GM12878 (cell line): ENCODE measurements at regions not wholly inside any gene's neighbourhood (a gene's known extent, or its start where the extent isn't known, plus 50 kb on each side); places are given as distances from the start of the nearest gene placed in this dataset.

Source experiments
- ATAC-seq: fragments of 200-7000 bp; cut with Tn5 transposase; 3 replicates; pipeline ENCODE4 v1.9.1; 2020; ENCODE audit warnings: mild to moderate bottlenecking, moderate library complexity
- BruUV-seq: library from RNA; stranded (reverse); fragments of 400-500 nt; replicated peaks from 2 replicates; lab custom pipeline; 2021; lab: Mats Ljungman, UMichigan
- CTCF ChIA-PET: fragments of 300-600 bp; sonication (Branson Sonifier 250); formaldehyde crosslinking; extraction: SDS; loops from one replicate; lab custom pipeline; 2021; ENCODE audit warnings: inconsistent platforms; lab: Yijun Ruan, JAX
- POLR2A ChIA-PET: fragments of 350-600 bp; formaldehyde crosslinking; extraction: SDS; loops from one replicate; lab custom pipeline; 2021; ENCODE audit warnings: inconsistent platforms; lab: Charles Lee
- RAD21 ChIA-PET: fragments of 300-600 bp; sonication (Branson Sonifier 250); formaldehyde crosslinking; loops from one replicate; lab custom pipeline; 2023; ENCODE audit warnings: antibody characterized with exemption; ENCODE audit not compliant: unreplicated experiment; lab: Charles Lee
- SMC1A ChIA-PET: fragments of 300-600 bp; sonication (Branson Sonifier 250); formaldehyde crosslinking; loops from one replicate; lab custom pipeline; 2023; ENCODE audit not compliant: unreplicated experiment, uncharacterized antibody; lab: Charles Lee
- DNase-seq: peaks from one replicate; pipeline ENCODE4 v3.0.0-alpha.2; 2011; ENCODE audit warnings: low read depth, low spot score
- FAIRE-seq: peaks from 3 replicates; lab custom pipeline; 2011; peaks lifted over from hg19 to GRCh38; lab: Jason Lieb, UNC
- H2AFZ ChIP-seq: 2 replicates; pipeline ENCODE4 v1.6.0; 2011; ENCODE audit warnings: low read depth, low read length, control low read depth; ENCODE audit not compliant: control insufficient read depth
- H3K27ac ChIP-seq: 2 replicates; pipeline ENCODE4 v1.5.1; 2011; ENCODE audit warnings: control low read depth; ENCODE audit not compliant: control insufficient read depth, insufficient read depth
- H3K27me3 ChIP-seq, 2 experiments: replicated peaks in 1 of 2; 2 replicates each; pipeline versions ENCODE4 v1.6.0 to v1.6.1; 2011; ENCODE audit warnings: low read length in 1 of 2; ENCODE audit not compliant: control insufficient read depth in 2 of 2, insufficient read depth in 2 of 2
- H3K36me3 ChIP-seq, 2 experiments: 2 replicates each; pipeline ENCODE4 v1.5.1; 2011; ENCODE audit warnings: low read length in 1 of 2; ENCODE audit not compliant: control insufficient read depth in 2 of 2, insufficient read depth in 2 of 2
- H3K4me1 ChIP-seq: 2 replicates; pipeline ENCODE4 v1.6.1; 2011; ENCODE audit warnings: mild to moderate bottlenecking, low read length, moderate library complexity, mixed read lengths; ENCODE audit not compliant: control insufficient read depth, insufficient read depth
- H3K4me2 ChIP-seq: 2 replicates; pipeline ENCODE4 v1.6.0; 2011; ENCODE audit warnings: control low read depth; ENCODE audit not compliant: control insufficient read depth, insufficient read depth
- H3K4me3 ChIP-seq: fragments of 200-600 bp; sonication (generic); 2 replicates; pipeline ENCODE4 v1.5.1; 2016
- H3K79me2 ChIP-seq: 2 replicates; pipeline ENCODE4 v1.6.0; 2011; ENCODE audit warnings: low read length; ENCODE audit not compliant: control insufficient read depth, insufficient read depth
- H3K9ac ChIP-seq: 2 replicates; pipeline ENCODE4 v1.8.0; 2011; ENCODE audit warnings: low read length, control low read depth, mixed read lengths; ENCODE audit not compliant: control insufficient read depth, insufficient read depth
- H3K9me3 ChIP-seq: replicated peaks from 3 replicates; pipeline ENCODE4 v1.5.1; 2011; ENCODE audit warnings: mild to moderate bottlenecking, low read length; ENCODE audit not compliant: control insufficient read depth, insufficient read depth
- H4K20me1 ChIP-seq: 2 replicates; pipeline ENCODE4 v1.6.0; 2011; ENCODE audit not compliant: control insufficient read depth, insufficient read depth
- BCL11A ChIP-seq: IDR thresholded peaks from 2 replicates; pipeline ENCODE4 v1.6.1; 2011; ENCODE audit warnings: low read depth, low read length
- HCFC1 ChIP-seq: fragments of 150-350 bp; IDR thresholded peaks from 2 replicates; pipeline ENCODE4 v1.6.1; 2014; ENCODE audit warnings: low read length
- HDAC2 ChIP-seq: fragments of 200-600 bp; sonication (generic); IDR thresholded peaks from 2 replicates; pipeline ENCODE4 v1.6.1; 2017
- MTA3 ChIP-seq: IDR thresholded peaks from 2 replicates; pipeline ENCODE4 v1.6.1; 2012; ENCODE audit warnings: low read length, inconsistent platforms, borderline replicate concordance
- POU2F2 ChIP-seq: IDR thresholded peaks from 3 replicates; pipeline ENCODE4 v1.6.1; 2011; ENCODE audit warnings: low read depth, mild to moderate bottlenecking, low read length, borderline replicate concordance
- WGBS: methylation state at CpG from one replicate; pipeline ENCODE4 v1.1.6; 2016; ENCODE audit warnings: low lambda C conversion rate; ENCODE audit not compliant: insufficient replicate concordance, insufficient coverage; ENCODE audit errors: missing lambda C conversion rate; 5-methylcytosine and 5-hydroxymethylcytosine counted together
- in situ Hi-C: fragments of 300-500 bp; cut with MboI; formaldehyde crosslinking; loops from 9 replicates; pipeline ENCODE4 v1.14.3; 2018; ENCODE audit warnings: mixed read lengths
- intact Hi-C: fragments of 100-400 bp; cut with micrococcal nuclease; formaldehyde crosslinking; loops from one replicate; pipeline ENCODE4 v1.14.2; 2022; ENCODE audit not compliant: unreplicated experiment
- TF ChIP-seq, protein P1 (sequence below): IDR thresholded peaks from 2 replicates; pipeline ENCODE4 v1.6.1; 2011; ENCODE audit warnings: borderline replicate concordance, low read depth, mild to moderate bottlenecking, moderate library complexity, low read length; ENCODE audit not compliant: insufficient read depth, poor library complexity, severe bottlenecking
- TF ChIP-seq, protein P2 (sequence below): fragments of 450-650 bp; IDR thresholded peaks from 2 replicates; pipeline ENCODE4 v1.6.1; 2016; ENCODE audit warnings: mild to moderate bottlenecking, moderate library complexity, borderline replicate concordance
- TF ChIP-seq, protein P3 (sequence below): fragments of 450-650 bp; formaldehyde crosslinking; IDR thresholded peaks from 2 replicates; pipeline ENCODE4 v1.4.0; 2022; ENCODE audit warnings: mild to moderate bottlenecking, moderate library complexity

DNA sequence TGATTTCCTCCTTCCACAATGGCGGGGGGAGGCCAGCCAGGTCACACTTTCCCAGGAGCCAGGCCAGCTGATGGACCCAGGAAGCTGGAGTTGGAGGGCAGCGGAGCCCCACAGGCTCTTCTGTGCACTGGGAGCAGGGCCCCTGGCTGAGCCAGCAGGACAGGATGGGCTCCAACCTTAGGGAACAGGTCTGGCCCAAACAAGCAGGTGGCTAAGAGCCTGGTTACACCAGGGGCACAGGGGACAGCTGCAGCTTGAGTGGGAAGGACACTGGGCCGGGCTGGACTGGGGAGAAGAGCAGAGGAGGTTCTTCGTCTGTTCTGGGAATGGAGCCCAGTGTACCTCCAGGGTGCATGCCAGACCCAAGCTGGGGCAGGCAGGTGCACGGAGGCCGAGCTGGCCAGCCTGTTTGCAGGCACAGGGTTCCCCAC lies 102.3 kb downstream of the DLL1 start:
- ATAC-seq (no peak), FAIRE-seq (no peak), DNase-seq (no peak)
- ChIA-PET SMC1A (interaction anchor here (0.5 to 0.7 kb wide), 2 partner anchors 119 to 176 kb away, joined by 3 read pairs; no protein-coding TSS in a partner anchor), RAD21 (no interaction called here), CTCF (no interaction called here), POLR2A (no interaction called here)
- intact Hi-C loops (no loop called here), in situ Hi-C loops (no loop called here)
- WGBS: 18% methylated on average over 6 of the region's 6 CpGs
- Histone ChIP-seq H3K27ac (no peak overlapping the region), H3K79me2 (no peaks in the 10 kb centered on the region), H3K27me3 (no peaks in the 10 kb centered on the region), H3K4me1 (no peaks in the 10 kb centered on the region), H3K36me3 (no peaks in the 10 kb centered on the region), H3K4me3 (no peak overlapping the region), H3K4me2 (no peak overlapping the region), H3K9me3 (no peaks in the 10 kb centered on the region; the same call in 2 of the 3 replicates), H4K20me1 (no peaks in the 10 kb centered on the region), H3K9ac (no peak overlapping the region), H2AFZ (no peak overlapping the region)
- TF ChIP-seq, protein P1, sequence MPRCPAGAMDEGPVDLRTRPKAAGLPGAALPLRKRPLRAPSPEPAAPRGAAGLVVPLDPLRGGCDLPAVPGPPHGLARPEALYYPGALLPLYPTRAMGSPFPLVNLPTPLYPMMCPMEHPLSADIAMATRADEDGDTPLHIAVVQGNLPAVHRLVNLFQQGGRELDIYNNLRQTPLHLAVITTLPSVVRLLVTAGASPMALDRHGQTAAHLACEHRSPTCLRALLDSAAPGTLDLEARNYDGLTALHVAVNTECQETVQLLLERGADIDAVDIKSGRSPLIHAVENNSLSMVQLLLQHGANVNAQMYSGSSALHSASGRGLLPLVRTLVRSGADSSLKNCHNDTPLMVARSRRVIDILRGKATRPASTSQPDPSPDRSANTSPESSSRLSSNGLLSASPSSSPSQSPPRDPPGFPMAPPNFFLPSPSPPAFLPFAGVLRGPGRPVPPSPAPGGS: no peak
- TF ChIP-seq, protein P2, sequence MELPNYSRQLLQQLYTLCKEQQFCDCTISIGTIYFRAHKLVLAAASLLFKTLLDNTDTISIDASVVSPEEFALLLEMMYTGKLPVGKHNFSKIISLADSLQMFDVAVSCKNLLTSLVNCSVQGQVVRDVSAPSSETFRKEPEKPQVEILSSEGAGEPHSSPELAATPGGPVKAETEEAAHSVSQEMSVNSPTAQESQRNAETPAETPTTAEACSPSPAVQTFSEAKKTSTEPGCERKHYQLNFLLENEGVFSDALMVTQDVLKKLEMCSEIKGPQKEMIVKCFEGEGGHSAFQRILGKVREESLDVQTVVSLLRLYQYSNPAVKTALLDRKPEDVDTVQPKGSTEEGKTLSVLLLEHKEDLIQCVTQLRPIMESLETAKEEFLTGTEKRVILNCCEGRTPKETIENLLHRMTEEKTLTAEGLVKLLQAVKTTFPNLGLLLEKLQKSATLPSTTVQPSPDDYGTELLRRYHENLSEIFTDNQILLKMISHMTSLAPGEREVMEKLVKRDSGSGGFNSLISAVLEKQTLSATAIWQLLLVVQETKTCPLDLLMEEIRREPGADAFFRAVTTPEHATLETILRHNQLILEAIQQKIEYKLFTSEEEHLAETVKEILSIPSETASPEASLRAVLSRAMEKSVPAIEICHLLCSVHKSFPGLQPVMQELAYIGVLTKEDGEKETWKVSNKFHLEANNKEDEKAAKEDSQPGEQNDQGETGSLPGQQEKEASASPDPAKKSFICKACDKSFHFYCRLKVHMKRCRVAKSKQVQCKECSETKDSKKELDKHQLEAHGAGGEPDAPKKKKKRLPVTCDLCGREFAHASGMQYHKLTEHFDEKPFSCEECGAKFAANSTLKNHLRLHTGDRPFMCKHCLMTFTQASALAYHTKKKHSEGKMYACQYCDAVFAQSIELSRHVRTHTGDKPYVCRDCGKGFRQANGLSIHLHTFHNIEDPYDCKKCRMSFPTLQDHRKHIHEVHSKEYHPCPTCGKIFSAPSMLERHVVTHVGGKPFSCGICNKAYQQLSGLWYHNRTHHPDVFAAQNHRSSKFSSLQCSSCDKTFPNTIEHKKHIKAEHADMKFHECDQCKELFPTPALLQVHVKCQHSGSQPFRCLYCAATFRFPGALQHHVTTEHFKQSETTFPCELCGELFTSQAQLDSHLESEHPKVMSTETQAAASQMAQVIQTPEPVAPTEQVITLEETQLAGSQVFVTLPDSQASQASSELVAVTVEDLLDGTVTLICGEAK: no peak
- TF ChIP-seq MTA3 (no peak), POU2F2 (no peak), HCFC1 (no peak), HDAC2 (no peak), BCL11A (no peak)
- TF ChIP-seq, protein P3, sequence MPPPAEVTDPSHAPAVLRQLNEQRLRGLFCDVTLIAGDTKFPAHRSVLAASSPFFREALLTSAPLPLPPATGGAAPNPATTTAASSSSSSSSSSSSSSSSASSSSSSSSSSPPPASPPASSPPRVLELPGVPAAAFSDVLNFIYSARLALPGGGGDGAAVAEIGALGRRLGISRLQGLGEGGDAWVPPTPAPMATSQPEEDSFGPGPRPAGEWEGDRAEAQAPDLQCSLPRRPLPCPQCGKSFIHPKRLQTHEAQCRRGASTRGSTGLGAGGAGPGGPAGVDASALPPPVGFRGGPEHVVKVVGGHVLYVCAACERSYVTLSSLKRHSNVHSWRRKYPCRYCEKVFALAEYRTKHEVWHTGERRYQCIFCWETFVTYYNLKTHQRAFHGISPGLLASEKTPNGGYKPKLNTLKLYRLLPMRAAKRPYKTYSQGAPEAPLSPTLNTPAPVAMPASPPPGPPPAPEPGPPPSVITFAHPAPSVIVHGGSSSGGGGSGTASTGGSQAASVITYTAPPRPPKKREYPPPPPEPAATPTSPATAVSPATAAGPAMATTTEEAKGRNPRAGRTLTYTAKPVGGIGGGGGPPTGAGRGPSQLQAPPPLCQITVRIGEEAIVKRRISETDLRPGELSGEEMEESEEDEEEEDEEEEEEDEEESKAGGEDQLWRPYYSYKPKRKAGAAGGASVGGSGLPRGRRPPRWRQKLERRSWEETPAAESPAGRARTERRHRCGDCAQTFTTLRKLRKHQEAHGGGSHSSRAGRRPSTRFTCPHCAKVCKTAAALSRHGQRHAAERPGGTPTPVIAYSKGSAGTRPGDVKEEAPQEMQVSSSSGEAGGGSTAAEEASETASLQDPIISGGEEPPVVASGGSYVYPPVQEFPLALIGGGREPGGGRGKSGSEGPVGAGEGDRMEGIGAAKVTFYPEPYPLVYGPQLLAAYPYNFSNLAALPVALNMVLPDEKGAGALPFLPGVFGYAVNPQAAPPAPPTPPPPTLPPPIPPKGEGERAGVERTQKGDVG (CRISPR knock-in tag): no peak
- no TSS peak for BruUV-seq
